HG03108 (cell line): ENCODE measurements at regions not wholly inside any gene's neighbourhood (a gene's known extent, or its start where the extent isn't known, plus 50 kb on each side); places are given as distances from the start of the nearest gene placed in this dataset.

Experiments used
- ATAC-seq: cut with Tn5 transposase; IDR thresholded peaks from one replicate; pipeline ENCODE4 v1.9.1; 2021; ENCODE audit warnings: moderate library complexity; ENCODE audit not compliant: unreplicated experiment

DNA sequence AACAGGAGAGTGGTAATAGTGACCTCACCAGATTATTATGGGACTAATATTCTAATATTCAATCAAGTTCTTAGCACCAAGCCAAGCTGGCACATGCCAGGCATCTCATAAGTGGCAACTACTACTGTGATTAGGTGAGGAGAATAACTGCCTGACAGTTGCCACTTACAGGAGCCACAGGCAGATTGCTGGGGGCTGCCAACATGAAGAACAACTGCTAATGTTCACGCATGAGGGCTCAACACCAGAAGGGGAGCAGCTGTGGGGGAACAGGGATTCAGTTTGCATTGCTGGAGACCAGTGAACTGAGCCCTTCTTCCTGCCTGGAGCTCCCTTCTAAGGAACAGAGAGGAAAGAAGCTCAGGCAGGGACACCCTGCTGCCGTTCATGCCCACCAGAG lies 504.5 kb downstream of the FOXO1 start:
- no peak for ATAC-seq

DNA sequence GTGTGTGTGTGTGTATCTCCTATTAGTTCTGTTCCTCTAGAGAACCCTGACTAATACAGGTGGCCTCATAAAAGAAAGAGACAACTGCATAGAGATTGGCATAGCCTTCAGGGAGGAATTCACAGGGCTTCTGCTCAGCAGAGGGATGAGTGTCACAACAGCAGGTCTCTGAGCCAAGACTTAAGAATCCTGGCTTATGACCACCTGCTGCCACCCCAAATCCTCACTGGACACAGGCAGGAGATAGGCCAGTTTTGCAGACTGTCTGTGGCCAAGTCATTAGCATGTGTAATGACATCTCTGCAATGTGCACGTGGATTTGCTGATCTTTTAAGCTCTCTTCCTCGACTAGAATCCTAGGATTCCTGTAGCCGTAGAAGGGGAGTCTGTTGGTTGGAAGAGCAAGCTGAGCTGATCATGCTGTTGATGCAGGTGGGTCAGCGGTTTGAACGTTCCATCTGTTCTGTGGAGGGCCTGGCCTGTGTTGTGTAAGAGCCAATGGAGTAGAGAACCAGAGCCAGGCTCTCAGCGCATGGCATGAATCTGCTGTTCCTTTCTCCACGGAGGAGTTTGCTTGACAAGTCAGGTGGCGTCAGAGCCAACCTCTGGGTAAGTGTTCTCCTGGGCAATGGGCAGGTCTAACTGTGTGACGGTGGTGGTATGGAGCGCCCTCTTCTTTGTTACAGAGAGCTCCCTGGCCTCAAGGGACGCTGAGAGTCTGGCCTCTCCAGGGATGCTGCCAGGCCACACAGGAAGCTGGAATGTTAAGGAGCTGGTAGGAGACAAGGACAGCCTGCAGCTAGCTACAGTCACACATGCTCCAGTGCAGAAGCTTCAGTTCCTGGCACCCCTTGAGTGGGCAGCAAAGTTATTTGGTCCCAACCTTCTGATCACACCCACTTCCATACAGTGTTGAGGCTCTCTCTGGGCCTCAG lies 503.1 kb downstream of the FOXO1 start:
- no peak for ATAC-seq

DNA sequence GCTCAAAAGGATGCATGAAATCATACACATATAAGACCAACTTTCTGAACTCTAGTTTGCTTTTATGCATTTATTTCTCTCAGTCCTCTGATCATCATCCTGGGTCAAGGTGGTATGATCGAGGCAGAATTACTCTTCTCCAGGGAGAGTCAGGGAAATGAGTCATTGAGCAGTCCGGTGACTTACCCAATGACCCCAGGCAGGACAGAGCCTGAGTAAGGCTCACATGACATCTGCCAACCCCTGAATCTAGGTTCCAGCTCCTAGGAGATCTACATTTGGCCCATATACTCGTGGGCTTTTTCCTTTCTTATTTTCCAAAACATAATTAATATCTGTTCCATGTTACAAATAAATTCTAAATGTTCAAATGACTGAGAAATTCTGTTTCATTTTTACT lies 502.3 kb downstream of the FOXO1 start:
- ATAC-seq: no peak

DNA sequence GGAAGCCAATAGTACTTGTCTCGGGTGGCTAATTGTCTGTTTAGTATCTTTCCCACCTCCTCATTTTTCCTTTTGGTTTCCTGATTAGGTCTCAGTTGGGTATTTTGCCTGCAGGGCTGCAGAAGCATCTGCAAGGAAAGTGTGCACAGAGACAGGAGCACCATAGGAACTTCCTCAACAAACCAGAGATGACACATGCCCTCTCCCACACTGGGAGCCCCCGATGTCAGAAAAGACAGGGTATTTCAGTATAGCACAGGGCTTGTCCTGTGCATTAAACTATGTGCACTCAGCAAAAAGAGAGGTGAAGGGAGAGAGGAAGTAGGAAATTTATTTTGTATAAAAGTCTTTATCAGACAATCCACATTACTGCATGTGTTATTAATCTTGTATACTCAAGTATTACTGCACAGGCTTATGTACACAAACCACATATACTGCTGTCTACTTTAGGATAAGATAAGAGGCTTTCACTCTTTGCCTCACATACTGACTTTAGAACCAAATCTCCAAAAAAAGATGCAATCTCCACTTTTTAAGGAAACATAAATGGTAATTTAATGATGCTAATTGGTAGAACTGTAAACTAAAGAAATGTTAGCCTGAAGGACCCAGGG lies 501.0 kb downstream of the FOXO1 start:
- ATAC-seq: no peak

DNA sequence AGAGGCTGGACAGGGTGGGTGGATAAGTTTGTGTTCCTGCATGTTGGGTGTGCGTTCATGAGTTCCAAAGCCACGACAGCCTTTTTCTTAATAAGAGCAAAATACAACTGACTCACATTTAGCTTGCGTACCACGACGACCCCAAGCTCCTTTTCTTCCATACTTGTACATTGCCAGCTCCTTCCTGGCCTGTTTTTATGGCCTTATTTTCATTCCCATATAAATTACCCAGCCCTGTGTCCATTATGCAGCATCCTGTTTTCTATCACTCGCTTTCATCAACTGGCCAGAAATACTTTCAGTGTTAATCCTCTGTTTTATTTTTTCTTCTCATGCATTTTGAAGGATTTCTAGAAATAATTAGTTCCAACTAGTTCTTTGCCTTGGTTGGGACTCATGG lies 499.1 kb downstream of the FOXO1 start:
- no peak for ATAC-seq

DNA sequence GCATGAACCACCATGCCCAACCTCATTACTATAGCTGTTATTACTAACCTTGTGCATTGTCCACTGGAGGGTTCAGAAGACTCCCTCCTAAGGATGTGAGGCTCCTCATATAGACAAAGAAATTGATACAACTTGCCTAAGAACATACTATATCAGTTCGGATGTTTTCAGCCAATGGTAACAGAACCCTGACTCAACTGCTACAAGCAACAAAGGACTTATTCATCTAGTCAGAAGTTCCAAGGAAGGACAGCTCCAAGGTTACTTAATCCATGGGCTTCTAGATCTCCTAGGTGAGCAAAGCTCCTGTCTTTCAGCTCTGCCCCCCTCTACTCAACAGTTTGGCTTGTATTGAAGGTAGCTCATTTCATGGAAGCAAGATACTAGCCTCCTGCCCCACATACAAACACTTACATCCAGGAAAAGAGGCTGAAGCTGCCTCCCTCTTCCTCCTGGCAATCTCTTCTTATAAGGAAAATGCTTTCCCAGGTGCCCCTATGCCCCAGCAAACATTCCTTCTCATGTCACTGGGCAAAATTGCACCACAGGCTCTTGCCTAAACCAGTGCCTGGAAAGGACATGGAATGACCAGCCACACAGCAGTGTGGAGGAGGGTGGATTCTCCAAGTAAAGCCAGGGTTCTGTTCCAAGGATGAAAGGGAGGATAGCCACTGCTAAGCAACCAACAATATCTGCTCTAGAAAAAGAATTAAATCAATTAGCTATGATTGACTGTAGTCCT lies 497.8 kb downstream of the FOXO1 start:
- no peak for ATAC-seq

DNA sequence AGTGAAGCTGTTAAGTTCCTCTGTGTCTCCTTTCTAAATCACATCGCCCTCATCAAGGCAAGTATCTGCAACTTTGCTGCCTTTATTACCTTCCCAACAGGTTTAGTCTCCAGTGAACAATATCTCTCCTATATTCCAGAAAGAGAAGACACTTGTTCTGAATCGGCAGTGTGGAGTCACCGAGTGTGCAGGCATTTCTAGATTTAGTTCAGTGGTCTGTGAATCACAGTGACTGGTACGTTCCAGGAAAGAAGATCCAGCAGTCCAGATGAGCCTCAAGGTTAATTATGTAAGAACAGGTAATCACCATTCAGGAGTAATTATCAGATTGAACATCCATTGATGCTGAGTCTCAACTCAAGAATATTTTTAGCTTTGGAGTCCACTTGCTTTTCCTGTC lies 497.0 kb downstream of the FOXO1 start:
- no peak for ATAC-seq

DNA sequence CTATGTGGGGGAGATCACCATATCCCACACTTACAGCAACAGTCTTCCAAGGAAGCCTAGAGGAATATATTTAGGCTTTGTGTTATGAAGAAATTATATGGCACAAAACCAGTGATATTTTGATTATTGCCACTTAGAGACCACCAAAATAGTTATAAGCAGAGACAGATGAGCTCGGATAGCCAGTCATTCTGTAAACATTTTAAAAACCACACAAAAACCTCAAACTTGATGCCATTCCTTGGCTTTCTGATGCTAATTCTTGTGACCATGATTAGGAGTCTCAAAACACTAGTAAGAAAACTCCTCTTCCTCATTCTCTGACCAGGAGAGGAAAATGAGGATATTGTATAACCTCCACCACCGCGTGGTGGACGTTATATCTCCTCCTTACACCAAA lies 496.4 kb downstream of the FOXO1 start:
- no peak for ATAC-seq

DNA sequence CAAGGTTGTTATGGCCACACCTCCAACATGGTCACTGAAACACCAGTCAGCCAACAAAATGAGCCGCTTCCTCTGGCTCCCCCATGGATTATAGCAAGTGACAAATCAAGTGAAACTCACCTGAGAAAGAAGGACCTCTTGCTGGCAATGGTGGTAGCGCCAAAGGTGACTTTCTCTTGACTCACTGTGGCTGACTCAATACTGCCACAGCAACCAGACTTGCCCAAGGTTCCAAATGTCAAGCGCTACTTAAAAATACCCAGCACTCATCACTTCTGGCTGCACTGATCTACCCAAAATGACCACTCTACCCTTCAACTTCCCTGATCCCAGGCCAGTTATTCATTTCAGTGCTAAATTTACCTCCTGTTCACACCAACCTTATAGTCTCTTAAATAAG lies 495.5 kb downstream of the FOXO1 start:
- no peak for ATAC-seq

DNA sequence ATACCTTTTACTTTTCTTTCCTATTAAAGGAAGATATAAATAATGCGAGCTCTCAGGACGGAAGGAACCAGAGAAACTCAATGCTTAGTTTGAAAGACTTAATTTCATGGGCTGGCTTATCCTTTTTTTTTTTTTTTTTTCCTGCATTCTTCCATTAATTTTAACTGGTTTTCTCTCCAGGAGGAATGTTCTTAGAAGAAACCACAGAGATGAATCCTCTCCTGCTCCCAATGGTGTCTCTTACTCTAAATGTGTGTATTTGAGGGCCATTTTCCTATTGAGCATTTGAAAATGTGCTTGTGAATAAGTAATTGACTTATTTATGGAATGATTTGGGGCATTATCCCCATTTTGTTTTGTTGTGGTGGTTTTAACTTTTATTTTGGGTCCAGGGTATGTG lies 494.9 kb downstream of the FOXO1 start:
- no peak for ATAC-seq

DNA sequence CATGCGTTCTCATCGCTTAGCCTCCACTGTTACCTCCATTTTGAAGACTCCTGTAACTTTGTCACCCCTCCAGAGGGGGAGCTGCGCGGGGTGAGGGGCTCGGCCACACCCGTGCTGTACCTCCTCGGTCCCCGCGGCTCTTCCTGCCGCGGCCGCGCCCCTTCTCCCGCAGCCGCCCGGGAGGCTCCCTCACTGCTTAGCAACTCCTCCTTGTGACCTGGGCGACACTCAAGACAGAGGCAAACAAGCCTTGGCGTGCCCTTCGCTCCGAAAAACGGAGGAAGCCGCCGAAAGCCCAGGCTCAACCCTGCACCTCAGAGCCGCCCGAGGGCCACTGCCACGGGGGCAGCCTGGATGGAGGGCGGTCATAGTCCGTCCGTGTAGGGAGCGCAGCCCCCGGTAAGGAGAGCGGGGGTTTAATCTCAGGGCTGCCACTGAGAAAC lies 494.3 kb downstream of the FOXO1 start:
- no peak for ATAC-seq

DNA sequence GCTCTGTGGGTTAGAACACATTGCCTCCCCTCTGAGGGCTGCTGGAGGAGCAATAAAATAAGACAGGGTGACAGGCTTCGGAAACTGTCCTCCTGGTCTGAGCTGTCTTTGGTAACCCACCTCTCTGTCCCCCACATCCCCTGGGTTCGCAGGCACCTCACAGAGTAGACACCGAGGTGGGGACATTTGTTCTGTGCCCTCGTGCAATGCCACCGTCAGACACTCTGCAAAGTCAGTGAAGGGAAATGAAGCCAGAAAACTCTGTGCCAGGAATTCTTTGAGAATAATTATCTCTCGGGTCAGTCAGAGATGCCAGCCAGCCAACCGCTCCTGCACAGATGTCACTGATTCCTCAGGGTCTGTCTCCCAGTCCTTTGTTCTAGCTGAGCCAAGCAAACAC lies 493.6 kb downstream of the FOXO1 start:
- ATAC-seq: no peak

DNA sequence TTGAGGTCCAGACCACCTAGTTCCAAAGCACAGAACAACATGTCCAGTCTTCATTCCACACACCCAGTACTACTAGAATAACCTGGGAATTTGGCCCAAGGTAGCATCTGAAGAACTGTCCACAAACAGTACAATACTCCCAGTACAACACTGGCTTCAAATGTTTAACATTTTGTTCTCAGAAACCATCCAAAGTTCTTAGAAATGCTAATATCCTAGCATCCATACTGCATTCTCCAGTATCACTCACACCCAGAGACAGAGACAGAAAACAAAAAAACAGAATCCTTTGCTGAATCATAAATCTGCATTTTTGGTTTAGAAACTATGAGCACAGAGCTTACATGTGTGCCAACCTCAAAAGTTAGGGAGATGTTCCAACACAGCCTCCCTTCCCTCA lies 490.8 kb downstream of the FOXO1 start:
- ATAC-seq: no peak

DNA sequence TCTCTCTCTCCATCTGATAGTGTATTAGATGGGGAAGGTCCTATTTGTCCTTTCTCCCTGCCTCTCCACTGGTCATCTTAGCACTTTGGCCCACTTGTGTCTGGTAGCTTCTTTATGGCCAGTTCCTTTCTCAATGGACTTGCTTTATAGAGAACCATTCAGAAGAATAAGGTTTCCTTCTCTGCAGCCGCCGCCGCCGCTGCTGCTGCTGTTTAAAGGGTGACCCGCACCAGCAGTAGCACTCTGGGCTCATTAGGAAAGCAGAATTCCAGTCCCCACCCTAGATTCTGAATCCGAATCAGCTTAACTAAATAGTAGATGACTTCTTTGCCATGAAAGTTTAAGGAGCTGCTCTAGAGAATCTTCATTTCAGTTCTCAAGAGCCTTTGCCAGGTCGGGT lies 490.2 kb downstream of the FOXO1 start:
- ATAC-seq: no peak

DNA sequence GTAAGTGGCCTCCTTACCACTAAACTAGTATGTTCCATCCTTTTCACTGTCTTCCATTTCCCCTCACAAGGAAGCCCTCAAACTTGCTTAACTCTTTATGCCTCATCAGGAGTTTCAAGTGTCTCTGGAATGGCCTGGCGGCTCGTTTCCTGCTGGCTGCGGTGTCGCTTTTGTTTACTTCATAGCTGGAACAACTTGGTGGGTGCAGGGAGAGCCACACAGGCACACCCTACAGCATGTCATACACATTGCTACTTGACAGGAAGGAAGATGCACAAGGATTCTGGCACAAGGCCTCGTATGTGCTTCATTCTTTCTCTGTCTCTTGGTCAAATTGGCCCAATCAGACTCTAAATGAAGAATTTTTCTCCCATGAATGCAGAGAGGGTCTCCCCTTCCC lies 488.3 kb downstream of the FOXO1 start:
- no peak for ATAC-seq

DNA sequence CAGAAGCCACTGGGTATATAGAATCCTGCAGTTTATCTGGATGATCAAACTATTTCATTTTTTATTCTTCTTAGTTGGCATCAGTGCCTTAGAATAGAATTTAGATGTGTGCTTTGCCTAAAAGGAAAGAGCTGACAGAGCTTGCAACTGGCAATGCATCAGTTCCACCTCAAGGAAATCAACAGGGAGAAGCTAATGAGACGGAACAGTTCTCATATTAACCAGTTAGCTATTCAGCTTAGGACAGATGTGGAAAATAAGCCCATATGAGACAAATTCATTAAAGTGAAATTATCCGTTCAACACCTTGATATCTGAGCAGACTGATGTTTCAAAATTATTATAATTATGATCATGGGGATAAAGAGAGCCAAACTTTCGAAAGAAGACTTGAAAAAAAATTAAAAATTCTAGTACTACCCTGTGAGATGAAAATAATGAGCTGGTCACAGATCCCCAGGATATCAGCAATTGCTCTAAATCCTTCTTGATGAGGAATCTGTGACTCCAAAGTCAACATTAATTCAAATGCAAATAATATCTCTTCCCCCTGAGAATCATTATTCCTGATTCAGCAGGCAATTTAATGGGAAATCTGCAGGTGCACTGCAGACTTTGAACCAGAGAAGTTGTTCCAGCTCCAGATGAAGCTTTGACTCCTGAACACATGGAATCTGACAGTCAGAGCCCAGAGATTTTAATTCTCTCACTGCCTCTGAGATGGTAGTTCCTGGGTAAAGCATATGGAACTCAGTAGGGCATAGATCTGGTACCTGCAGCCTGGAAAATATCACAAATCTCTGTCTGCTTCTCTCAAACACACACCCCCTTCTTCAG lies 486.8 kb downstream of the FOXO1 start:
- ATAC-seq: no peak

DNA sequence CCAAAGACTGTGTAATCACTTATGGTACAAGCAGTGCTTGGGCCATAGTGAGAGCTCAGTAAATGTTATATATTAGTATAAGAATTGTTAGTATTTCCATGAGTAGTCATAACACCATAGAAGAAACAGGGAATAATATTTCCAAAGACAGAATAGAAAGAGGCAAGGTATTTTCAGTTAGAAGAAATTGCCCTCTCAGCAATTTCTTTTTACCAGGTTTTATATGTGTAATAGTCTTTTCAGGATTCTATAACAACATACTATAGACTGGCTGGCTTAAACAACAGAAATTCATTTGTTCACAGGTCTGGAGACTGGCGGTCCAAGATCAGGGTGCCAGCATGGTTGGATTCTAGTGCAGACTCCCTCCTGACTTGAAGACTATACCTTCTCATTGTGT lies 485.7 kb downstream of the FOXO1 start:
- no peak for ATAC-seq

DNA sequence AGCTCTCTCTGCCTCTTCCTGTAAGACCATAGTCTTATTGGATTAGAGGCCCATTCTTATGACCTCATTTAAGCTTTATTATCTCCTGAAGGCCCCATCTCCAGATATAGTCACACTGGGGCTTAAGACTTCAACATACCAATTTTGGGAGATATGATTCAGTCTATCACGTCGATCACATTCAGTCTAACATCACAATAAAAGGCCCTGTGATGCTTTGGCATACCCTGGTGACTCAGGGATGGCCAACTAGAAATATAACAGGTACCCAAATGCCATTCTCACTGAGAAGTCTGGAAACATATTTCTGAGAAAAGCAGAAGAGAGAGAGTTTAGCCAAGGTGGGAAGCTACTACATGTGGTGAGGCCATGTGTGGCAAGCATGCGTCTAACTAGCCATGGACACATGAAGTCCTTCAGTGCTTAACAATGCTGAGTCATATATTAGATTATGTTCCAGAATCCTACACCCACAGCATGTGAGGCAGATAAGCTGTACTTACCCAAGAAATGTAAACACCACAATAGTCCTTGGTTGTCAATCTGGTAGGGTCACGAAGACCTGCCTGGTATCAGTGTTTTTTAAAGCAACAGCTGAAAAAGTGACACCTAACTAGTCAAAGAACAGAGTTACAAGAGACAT lies 485.1 kb downstream of the FOXO1 start:
- no peak for ATAC-seq

DNA sequence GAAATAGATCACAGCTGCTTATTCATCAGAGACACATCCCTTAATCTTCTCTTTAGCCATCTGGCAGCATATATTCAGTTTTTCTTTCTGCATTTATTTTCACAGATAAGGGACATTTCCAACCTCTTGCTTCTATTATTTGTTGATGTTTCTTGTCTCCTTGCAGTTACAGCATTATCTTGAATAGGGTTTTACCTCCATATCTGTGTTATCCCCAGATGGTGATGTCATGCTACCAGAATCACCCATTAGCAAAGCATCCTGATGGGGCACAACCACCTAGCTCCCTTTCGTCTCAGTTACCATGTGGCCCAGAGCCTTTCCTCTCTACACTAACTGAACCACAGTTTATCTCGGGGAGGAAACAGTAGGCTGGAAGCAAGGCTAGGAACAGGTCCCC lies 483.9 kb downstream of the FOXO1 start:
- ATAC-seq: no peak

DNA sequence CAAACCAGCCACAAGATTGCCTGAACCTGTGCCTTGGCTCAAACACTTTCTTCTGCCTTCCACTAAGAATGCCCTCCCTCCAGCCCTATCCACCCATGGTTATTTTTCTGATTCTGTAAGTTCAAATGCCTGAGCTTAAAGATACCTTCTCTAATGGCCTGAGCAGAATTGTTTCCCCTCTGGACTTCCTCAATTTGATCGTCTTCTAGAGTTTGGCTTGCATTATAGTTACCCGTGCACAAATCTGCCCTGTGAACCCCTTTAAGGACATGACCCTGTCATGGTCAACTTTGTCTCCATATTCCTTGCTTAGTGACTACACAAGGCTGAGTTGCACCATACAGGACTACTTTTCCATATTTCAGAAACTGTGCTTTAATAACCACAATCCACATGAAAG lies 481.0 kb downstream of the FOXO1 start:
- ATAC-seq: no peak
